ENCODE measurements at regions not wholly inside any gene's neighbourhood (a gene's known extent, or its start where the extent isn't known, plus 50 kb on each side); places are given as distances from the start of the nearest gene placed in this dataset.
"Not testable (repeated sequence)": the region's sequence is repeated elsewhere in the genome, so short reads cannot be mapped to it uniquely, and the experiment has no call there.

- DNase-seq: no peak
Observed at GRCh38 chr12:43245947-43246346, 306.1 kb downstream of the ADAMTS20 start.

GRCh38 chr12:43241986-43242385 lies 310.0 kb downstream of the ADAMTS20 start:
- DNase-seq: no peak

GRCh38 chr12:43238281-43238680 lies 313.7 kb downstream of the ADAMTS20 start:
- no peak for DNase-seq

- no peak for DNase-seq
Observed at GRCh38 chr12:43237238-43237879, 314.6 kb downstream of the ADAMTS20 start.

GRCh38 chr12:43235721-43236120 lies 316.3 kb downstream of the ADAMTS20 start:
- DNase-seq: no peak

GRCh38 chr12:43233861-43234260 lies 318.1 kb downstream of the ADAMTS20 start:
- DNase-seq: no peak

- no peak for DNase-seq
Observed at GRCh38 chr12:43226151-43226550, 325.9 kb downstream of the ADAMTS20 start.

- not testable (repeated sequence) for DNase-seq
Observed at GRCh38 chr12:43224190-43224805, 327.7 kb downstream of the ADAMTS20 start.

GRCh38 chr12:43222796-43223195 lies 329.2 kb downstream of the ADAMTS20 start:
- no peak for DNase-seq

GRCh38 chr12:43221216-43221615 lies 330.8 kb downstream of the ADAMTS20 start:
- no peak for DNase-seq

- DNase-seq: no peak
Observed at GRCh38 chr12:43216490-43216889, 335.5 kb downstream of the ADAMTS20 start.

- no peak for DNase-seq
Observed at GRCh38 chr12:43214166-43214565, 337.8 kb downstream of the ADAMTS20 start.

- no peak for DNase-seq
Observed at GRCh38 chr12:43213608-43214007, 338.4 kb downstream of the ADAMTS20 start.

GRCh38 chr12:43210485-43211192 lies 341.4 kb downstream of the ADAMTS20 start:
- DNase-seq: no peak

- no peak for DNase-seq
Observed at GRCh38 chr12:43208627-43209026, 343.4 kb downstream of the ADAMTS20 start.

GRCh38 chr12:43208221-43208620 lies 343.8 kb downstream of the ADAMTS20 start:
- DNase-seq: no peak

- no peak for DNase-seq
Observed at GRCh38 chr12:43206396-43206795, 345.6 kb downstream of the ADAMTS20 start.

GRCh38 chr12:43198608-43199007 lies 353.4 kb downstream of the ADAMTS20 start:
- no peak for DNase-seq

- no peak for DNase-seq
Observed at GRCh38 chr12:43196268-43196907, 355.6 kb downstream of the ADAMTS20 start.

- not testable (repeated sequence) for DNase-seq
Observed at GRCh38 chr12:43193096-43193495, 358.9 kb downstream of the ADAMTS20 start.

GRCh38 chr12:43192442-43192841 lies 359.6 kb downstream of the ADAMTS20 start:
- not testable (repeated sequence) for DNase-seq

- no peak for DNase-seq
Observed at GRCh38 chr12:43180242-43180641, 371.8 kb downstream of the ADAMTS20 start.

GRCh38 chr12:43179486-43179885 lies 372.5 kb downstream of the ADAMTS20 start:
- DNase-seq: no peak

- DNase-seq: no peak
Observed at GRCh38 chr12:43177276-43177675, 374.7 kb downstream of the ADAMTS20 start.
